IPS DF 19.7 (cell line): ENCODE measurements at regions not wholly inside any gene's neighbourhood (a gene's known extent, or its start where the extent isn't known, plus 50 kb on each side); places are given as distances from the start of the nearest gene placed in this dataset.
"Not testable (repeated sequence)": the region's sequence is repeated elsewhere in the genome, so short reads cannot be mapped to it uniquely, and the experiment has no call there.

Experiments used
- DNase-seq: peaks from one replicate; pipeline ENCODE4 v3.0.0-alpha.2; 2013; ENCODE audit warnings: low read depth, low spot score

GRCh38 chr12:25384038-25384892 is 133.5 kb upstream of the KRAS start:
- DNase-seq, result no peak

GRCh38 chr12:25382311-25383106 is 131.8 kb upstream of the KRAS start:
- DNase-seq, result no peak

GRCh38 chr12:25377469-25378177 is 126.9 kb upstream of the KRAS start:
- DNase-seq, result no peak

- no peak for DNase-seq
Measured at GRCh38 chr12:25376985-25377384, 126.3 kb upstream of the KRAS start.

- DNase-seq, result no peak
Measured at GRCh38 chr12:25376407-25376806, 125.7 kb upstream of the KRAS start.

- DNase-seq, result no peak
Measured at GRCh38 chr12:25372969-25373817, 122.5 kb upstream of the KRAS start.

- DNase-seq, result no peak
Measured at GRCh38 chr12:25372002-25372401, 121.3 kb upstream of the KRAS start.

GRCh38 chr12:25368557-25368956 is 117.8 kb upstream of the KRAS start:
- DNase-seq, result no peak

GRCh38 chr12:25366122-25366521 is 115.4 kb upstream of the KRAS start:
- no peak for DNase-seq

- DNase-seq, result no peak
Measured at GRCh38 chr12:25365340-25365730, 114.6 kb upstream of the KRAS start.

- DNase-seq, result no peak
Measured at GRCh38 chr12:25364529-25365339, 114.0 kb upstream of the KRAS start.

GRCh38 chr12:25362646-25363045 is 111.9 kb upstream of the KRAS start:
- DNase-seq, result no peak

GRCh38 chr12:25361511-25361910 is 110.8 kb upstream of the KRAS start:
- DNase-seq, result no peak

- DNase-seq, result no peak
Measured at GRCh38 chr12:25357595-25357994, 106.9 kb upstream of the KRAS start.

GRCh38 chr12:25352942-25353341 is 102.2 kb upstream of the KRAS start:
- DNase-seq, result not testable (repeated sequence)

GRCh38 chr12:25352083-25352918 is 101.6 kb upstream of the KRAS start:
- no peak for DNase-seq

- DNase-seq, result no peak
Measured at GRCh38 chr12:25348593-25348895, 97.8 kb upstream of the KRAS start.

- DNase-seq, result no peak
Measured at GRCh38 chr12:25347716-25348592, 97.2 kb upstream of the KRAS start.

- not testable (repeated sequence) for DNase-seq
Measured at GRCh38 chr12:25341877-25342276, 91.1 kb upstream of the KRAS start.
